Tongue (tissue), 1 donor: ENCODE measurements at regions not wholly inside any gene's neighbourhood (a gene's known extent, or its start where the extent isn't known, plus 50 kb on each side); places are given as distances from the start of the nearest gene placed in this dataset.
A peak's percentile ranks its signal among the peaks of the same experiment; 100 is the strongest.
"Not testable (repeated sequence)": the region's sequence is repeated elsewhere in the genome, so short reads cannot be mapped to it uniquely, and the experiment has no call there.

Experiments used
- DNase-seq: peaks from one replicate; pipeline ENCODE4 v3.0.0-alpha.2; 2015

DNA sequence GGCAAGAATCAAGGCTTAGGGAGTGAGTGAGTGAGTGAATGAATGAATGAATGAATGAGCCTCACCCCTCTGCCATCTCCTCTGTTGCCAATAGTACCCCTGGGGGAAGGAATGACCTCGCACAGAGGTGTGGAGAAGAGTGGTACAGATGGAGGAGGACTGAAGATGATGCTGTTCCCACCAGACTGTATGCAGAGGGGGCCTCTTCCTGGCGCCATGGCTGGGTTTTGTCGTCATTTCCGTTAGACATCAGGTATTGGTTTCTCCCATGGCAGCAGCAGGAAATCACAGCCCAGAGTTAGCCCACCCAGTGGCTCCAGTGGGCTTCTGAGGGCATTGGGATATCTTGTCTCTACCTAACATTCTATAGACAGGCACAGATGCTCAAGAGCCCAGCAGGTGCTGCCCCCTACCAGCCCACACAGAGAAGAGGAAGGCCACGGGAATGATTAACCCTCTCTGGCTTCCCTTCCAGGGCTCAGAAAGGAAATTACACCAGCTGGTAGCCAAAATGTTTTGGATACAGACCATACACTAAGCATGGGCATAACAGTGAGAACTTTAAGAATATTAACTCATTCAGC, 109.8 kb upstream of the SLC6A11 start:
- DNase-seq: no peak

DNA sequence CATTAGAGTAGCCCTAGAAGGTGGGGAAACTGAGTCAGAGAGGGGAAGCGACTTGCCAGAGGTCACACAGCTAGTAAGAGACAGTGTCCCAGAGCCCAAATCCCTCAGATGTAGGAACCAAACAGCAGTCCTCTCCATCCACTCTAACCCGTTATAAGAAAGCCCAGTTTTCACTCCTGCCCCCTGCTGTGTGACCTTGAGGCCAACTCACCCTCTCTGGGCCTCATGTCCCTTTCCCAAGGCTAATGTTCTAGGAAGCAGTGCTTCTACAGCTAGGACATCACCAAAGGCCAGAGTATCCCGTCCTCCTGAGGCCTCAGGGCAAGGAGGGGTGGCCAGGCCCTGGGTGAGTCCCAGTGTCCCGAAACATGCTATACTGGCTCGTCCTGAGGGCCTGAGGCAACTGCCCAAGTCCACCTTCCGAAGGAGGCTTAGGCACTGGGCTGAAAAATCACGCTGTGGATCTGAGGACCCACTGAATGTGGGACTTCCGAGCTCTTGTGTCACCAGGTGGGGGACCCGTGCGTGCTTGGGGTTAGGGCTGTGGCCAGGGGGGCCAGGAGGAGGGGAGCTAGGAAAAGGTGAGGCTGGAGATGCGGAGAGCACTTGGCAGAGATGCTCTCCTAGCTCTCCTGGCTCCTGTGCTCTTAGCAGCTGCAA, 109.2 kb upstream of the SLC6A11 start:
- no peak for DNase-seq

DNA sequence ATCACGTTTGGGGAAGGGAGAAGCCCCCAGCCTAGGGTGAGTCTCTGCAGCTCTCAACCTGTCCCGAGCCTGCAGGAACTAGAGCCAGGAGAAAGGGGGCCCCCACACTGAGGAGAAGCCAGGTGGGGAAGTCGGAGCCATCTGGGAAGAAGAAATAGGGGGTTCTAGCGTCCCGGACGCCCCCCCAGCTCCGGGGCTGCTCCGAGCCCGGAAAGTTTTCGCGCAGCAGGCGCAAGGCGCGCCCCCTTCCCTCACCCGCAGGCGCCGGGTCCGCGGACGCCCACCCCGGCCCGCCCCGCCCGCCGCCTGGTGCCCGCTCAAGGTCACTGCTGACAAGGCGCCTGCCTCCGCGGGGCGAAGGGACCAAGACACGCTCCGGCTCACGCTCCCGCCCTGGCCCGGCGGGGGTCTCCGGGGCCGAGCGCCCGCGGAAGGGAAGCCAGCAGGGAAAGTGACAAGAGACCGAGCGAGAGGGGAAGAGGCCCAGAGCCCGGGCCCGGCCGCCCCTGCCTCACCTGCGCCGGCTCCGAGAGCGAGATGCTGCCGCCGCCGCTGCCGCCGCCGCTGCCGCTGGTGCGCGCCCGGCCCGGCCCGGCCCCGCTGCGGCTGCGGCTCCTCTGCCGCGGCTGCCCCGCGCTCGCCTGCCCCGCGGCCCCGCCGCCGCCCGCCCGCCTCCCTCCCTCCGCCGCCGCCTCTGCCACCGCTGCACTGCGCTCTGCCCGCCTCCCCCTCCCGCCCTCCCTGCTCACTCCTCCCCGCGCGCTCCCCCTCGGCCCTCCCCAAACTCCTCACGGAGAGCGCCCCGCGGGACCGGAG, 108.4 kb upstream of the SLC6A11 start:
- DNase-seq: no peak

DNA sequence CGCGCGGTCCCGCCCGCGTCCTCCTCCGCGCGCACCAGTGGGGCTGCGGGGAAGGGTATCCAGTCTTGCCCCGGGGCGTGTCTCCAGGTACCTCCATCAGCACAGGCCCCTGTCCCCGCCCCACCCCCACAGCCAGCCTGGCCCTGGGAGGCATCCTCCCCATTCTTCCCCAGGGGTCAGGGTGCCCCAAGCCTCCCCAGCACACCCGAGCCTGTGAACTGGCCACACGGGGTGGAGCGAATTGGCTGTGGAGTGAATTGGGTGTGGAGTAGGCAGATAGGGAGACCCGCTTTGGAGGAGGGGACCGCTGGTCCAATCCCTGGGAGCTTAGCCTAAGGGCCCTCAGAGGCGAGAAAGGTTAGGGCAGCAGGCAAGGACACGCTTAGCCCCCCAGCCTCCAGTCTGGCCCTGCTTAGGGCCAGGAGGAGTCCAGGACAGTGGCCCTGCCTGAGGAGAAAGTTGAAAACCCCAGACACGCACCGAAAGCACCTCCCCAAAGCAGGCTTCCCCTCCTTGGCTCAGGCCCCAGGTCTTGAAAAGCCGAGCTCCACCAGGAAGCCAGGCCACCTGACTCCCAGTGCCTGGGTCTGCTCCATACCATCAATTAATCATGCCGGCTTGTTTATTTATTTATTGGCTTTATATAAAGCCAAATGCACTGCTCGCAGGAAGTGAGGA, 107.7 kb upstream of the SLC6A11 start:
- no peak for DNase-seq

DNA sequence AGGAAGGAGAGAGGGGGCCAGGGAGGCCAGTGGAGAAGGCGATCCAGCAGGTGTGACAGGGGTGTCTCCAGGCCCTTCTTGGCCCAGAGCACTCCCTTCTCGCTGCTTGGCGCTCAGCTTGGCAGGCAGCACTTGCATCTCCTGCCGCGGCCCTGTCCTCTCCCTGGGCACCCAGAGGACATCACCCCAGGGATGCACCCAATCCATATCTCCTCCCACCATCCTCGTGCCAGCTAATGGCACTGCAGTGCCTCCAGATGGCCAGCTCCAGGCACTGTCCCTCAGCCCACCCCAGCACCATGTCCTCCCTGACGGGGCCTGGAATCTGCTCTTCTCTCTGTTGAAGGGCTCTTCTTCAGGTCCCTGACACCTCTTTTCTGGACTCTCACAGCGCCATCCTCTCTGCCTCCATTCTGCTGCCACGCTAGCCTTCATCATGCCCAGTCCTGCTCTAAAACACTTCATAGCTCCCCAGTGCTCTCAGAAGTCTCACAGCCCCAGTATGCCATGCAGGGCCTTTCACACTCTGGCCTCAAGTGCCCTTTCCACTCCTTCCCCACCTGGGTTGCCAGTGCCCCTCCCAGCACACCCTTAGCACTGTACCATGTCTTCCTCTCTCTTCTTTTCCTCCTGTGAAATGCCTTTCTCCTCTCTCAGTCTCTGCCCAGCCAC, 106.8 kb upstream of the SLC6A11 start:
- DNase-seq: no peak

DNA sequence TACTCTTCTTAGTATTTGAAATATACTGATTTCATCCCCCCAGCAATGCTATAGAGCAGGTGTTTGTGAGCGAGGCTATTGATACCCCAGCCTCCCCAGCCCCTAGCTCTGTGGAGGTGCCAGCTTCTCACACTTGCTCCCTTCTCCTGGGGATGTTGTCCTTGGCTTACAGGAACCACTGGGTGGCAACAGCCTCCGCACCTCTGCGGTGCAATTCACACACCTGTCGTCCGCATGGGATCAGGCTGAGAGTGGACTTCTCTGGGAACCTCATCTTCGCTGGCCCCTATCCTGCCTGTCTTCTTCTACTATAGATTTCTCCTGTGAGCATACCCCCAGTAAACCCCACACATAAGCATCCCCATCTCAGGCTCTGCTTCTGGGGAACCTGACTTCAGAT, 103.9 kb upstream of the SLC6A11 start:
- no peak for DNase-seq

DNA sequence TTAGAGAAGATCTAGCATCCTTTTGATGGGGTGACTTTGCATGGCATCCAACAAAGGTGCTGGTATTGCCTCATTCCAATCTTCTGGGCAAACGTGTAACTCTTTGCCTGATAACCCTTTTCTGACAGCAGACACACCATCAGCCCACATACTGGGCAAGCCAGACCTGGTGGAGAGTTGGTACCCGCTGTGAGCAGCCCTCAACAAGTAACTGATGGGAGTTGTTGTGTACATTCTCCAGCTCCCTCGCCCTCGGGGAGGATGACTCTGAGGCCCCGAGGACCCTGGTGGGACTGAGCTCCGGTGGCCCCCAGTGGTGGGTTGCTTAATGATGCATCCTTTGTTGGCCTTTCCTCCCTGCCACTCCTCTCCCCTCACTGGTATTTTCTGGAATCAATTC, 102.4 kb upstream of the SLC6A11 start:
- no peak for DNase-seq

DNA sequence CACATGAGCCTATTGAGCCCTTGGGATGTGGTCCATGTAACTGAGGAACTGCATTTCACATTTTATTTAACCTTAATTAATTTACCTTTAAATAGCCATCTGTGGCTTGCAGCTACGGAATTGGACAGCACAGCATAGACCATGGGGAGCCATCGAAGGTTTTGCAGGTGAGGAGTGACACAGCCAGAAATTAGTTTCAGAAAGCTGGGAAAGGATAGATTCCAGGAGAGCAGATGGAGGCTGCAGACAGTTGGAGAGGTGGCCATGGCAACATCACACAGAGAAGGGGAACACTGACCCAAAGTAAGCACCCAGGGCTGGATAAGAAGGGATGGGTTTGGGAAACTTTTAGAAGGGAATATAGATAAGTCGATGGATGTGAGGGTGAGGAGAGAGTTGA, 100.1 kb upstream of the SLC6A11 start:
- no peak for DNase-seq

DNA sequence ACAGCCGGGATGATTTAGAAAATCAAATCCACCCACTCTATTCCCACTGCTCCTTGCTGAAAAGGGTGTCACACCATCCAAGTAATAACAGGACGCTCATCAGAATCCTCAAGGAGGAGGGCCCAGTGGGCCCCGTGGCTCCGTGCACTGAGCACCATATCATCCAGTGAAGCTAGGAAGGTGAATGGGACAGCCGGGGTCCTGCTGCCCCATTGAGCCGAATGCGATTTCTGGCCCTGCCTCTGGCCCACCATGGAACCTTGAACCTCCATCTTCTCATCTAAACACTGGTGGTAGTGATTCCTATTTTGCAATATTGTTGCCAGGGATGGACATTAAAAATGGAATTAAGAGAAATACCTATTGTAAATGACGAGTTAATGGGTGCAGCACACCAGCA, 99.1 kb upstream of the SLC6A11 start:
- no peak for DNase-seq

DNA sequence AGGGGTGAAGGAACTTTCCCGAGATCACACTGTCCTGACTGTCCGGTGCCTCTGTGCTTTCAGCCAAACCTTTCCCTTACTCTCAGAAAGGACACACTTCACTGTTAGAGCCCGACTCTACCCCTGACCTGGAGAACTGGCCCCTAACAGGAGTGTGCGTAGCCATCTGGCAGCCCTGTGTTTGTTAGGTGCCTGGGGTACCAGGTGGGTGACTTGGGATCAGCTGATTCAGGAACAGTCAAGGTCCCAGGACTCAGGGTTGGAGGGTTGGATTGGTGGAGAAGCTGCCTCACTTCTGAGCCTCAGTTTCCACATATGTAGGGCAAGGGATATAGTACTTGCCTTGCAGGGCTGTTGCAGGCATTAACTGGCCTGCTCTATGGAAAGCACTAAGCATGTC, 98.3 kb upstream of the SLC6A11 start:
- no peak for DNase-seq

DNA sequence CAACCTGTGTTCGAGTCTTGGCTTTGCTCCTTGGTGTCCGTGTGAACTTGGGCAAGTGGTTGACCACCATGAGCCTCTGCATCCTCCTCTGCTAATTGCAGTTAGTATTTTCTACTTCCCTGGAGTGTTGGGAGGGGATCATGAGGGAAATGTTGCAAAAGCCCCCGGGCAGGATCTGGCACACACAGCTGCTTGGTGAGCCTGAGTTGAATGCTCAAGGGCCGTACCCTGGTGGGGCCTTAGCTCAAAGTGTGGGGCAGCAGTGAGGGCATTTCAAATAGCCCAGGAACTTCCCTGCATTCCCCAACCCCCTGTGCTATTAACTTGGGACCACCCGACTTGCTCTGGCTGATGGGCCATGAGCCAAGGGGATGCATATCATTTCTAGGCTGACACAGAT, 94.9 kb upstream of the SLC6A11 start:
- no peak for DNase-seq

DNA sequence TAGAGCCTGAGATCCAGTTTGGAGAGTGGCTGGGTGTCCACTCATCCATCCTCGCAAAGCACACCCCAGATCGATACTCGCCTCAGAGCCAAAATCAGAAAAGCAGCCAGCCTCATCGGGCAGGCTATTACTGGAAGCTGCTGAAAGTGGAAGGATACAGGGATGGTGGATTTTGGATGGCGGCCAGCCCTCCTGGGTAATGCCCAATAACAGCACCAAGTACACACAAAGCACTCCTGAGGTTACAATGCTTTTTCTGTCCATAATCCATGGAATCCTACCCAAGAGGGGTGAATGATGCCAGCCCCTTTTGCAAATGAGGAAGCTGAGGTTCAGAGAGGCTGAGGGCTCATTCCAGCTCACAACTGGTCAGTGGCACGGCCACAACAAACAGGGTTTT, 93.1 kb upstream of the SLC6A11 start:
- DNase-seq: no peak

DNA sequence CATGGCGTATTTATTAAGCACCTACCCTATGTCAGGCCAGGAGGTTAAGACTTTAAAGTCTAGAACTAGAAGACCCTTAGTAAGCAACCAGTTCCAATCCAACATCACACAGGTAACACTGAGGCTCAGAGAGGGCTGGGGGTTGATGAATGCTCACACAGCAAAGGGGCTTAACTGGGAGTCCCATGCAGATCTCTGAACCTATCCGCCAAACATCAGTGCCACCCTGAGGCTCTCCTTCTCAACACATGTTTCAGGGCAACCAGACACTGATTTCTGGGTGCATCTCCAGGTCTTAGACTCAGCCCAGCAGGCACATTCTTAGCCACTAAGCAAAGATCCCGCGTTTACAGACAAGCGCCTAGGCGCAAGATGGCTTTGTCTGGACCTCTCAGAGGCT, 92.0 kb upstream of the SLC6A11 start:
- no peak for DNase-seq

DNA sequence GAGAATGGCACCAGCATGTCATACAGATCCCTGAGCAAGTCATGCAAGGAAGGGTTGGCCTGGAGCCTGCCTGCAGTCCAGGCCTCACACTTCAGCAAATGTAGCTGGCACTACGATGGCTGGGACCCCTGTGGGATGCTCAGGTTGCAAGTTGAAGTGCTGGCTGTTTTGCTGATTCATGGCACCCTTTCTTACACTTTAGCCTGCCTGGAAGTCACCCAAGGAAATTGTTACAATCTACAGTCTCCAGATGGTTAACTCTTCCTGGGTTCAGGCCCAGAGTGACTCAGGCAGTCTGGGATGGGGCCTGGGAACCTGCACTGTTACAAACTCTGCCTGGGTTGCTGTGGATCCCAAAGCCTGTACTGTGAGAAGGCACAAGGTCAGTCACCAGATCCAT, 91.0 kb upstream of the SLC6A11 start:
- no peak for DNase-seq

DNA sequence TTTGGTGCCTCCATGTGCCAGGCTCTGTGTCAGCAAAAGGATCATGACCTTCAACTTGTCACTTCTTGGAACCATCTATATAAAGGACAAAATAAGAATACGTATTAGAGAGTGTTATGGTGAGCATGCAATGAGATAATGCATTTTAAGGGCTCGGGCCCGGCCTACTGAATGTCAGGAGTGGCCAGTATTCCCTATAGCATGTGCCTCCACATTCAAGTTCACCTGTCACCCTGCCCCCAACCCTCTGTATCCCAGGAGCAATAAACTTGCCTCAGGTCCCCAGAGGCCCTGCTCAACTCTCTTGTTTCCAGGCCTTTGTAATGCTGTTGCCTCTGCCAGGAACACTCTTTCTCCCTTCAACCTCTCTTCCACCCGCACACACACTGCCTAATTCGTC, 90.2 kb upstream of the SLC6A11 start:
- no peak for DNase-seq

DNA sequence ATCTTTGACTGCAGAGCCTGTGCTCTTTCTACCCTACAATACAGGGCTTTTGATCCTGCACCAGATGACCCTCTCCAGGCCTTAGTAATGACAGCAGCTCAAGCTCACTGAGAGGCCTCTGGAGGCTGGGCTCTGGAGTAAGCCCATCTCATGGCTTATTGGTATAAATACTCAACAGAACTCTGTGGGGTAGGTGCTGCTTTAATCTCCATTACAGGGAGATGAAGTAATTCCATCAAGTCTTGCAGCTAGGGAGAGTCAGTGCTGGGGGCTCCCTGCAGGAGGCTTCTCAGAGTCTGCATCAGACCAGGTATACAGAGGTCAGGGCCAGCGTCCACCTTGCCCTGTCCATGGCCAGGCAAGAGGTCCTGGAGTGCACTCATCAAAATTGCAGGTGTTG, 89.2 kb upstream of the SLC6A11 start:
- DNase-seq: no peak

DNA sequence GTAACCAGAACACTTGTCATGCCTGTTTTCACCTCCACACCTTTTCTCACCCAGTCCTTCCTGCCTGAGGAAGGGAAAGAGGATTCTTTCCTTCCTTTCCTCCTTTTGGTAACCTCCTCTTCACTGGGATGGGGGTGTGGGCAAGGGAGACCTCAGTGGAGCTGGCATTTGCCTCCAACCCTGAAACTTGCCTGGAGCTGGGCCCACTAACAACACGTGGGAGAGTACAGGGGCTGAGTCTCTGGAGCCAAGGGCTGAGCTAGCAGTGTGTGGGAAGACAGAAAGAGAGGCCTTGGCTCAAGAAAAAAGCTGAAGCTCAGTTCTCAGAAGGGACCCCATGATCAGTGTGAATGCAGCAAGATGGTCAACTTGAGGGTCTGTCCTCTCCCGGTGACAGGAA, 86.6 kb upstream of the SLC6A11 start:
- no peak for DNase-seq

DNA sequence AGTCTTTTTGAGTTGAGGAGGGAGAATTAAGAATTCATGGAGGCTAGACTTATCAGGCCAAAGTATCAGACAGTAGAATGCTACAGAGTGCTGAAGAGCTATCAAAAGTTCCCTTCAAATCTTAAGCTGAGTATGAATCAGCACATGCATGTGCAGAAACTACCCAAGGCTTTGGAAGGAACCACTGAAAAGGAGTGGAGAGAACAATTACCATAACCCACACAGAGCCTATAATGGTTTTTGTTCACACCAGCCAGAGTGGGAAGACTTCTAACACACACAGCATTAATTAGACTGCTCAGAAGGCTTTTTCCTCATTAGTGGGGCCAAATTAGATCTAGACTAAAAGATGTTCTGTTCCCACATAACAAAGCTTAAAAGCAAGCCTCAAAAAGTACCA, 83.7 kb upstream of the SLC6A11 start:
- no peak for DNase-seq

DNA sequence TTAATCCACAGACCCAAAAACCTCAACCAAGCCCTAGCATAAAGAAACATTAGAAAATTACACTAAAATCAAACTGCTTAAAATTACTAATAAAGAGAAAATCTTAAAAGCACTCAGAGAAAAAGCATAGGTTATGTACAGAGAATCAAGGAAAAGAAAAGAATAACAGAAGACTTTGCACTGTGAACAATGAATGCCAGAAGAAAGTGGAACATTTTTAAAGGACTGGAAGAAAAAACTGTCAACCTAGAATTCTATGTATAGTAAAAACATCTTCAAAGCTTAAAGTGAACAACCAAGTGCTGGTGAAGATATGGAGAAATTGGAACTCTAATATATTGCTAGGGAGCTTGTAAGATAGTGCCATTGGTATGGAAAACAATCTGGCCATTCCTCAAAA, 82.7 kb upstream of the SLC6A11 start:
- DNase-seq: no peak

DNA sequence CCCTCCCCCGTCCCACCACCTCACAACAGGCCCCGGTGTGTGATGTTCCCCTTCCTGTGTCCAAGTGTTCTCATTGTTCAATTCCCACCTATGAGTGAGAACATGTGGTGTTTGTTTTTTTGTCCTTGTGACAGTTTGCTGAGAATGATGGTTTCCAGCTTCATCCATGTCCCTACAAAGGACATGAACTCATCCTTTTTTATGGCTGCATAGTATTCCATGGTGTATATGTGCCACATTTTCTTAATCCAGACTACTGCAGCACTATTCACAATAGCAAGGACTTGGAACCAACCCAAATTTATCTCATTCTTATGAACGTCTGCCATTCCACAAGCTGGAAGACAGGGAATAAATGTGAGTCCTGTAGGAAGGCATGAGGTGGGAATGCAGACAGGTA, 79.6 kb upstream of the SLC6A11 start:
- not testable (repeated sequence) for DNase-seq

DNA sequence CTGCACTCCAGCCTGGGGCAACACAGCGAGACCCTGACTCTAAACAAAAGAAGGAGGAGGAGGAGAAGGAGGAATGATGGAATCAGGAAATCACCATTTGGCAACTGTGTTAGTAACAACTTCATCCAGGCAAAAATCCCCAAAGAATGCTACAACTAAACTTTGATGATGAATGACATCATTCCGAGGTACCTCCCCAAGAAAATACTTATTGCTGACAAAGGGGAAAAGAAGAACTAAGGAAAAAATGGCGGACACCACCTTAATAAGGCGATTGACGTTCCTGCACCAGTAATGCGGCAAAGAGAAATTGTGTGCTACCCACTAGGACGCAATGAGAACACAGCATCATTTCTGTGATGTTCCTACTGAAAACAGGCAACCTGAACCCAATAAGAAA, 78.2 kb upstream of the SLC6A11 start:
- no peak for DNase-seq

DNA sequence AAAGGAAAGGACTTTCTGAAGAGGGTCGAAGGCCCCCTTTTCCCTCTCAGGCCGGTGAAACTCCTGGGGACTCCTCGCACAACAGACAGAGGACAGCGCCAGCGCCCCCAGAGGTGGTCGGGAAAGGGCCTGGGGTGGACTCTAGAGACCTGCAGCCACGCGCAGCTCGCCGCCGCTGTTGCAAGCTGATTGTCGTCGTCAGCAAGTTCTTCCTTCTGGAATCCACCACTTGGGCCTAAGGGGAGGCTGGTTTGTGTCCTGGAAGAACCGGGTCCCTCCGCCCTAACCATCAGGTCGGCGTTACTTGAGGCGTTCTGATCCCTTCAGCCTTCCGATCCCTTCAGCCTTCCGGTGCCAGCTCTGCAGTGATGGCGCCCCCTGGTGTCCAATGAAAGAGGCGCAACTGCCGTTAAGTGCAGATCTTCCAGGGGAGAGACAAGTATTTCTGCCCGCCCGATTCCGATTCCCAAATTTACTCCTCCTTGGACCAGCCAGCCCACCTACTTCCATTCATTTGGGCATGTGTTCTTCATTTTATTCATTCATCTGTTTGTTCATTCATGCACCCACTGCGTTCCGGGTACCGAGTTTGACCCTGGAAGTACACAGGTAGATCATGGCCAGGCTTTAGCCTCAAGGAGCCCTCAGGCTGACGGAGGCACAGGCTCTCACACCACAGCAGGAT, 77.2 kb upstream of the SLC6A11 start:
- DNase-seq: peak; percentile 85
